GM21423 (cell line): ENCODE measurements at regions not wholly inside any gene's neighbourhood (a gene's known extent, or its start where the extent isn't known, plus 50 kb on each side); places are given as distances from the start of the nearest gene placed in this dataset.

Experiments used
- ATAC-seq: cut with Tn5 transposase; IDR thresholded peaks from one replicate; pipeline ENCODE4 v1.9.1; 2021; ENCODE audit warnings: mild to moderate bottlenecking, moderate library complexity; ENCODE audit not compliant: unreplicated experiment

- ATAC-seq = no peak
Measured at GRCh38 chr16:85416228-85417109, 196.7 kb upstream of the GSE1 start.

GRCh38 chr16:85417156-85417860 is 195.8 kb upstream of the GSE1 start:
- no peak for ATAC-seq

- no peak for ATAC-seq
Measured at GRCh38 chr16:85418978-85419491, 194.1 kb upstream of the GSE1 start.

- ATAC-seq = no peak
Measured at GRCh38 chr16:85419503-85420408, 193.4 kb upstream of the GSE1 start.

- ATAC-seq = no peak
Measured at GRCh38 chr16:85420501-85421337, 192.4 kb upstream of the GSE1 start.

GRCh38 chr16:85421338-85422195 is 191.6 kb upstream of the GSE1 start:
- no peak for ATAC-seq

GRCh38 chr16:85422196-85422631 is 190.9 kb upstream of the GSE1 start:
- ATAC-seq = no peak

GRCh38 chr16:85422632-85423550 is 190.2 kb upstream of the GSE1 start:
- ATAC-seq = no peak

GRCh38 chr16:85423631-85424030 is 189.5 kb upstream of the GSE1 start:
- no peak for ATAC-seq

GRCh38 chr16:85424260-85425073 is 188.7 kb upstream of the GSE1 start:
- ATAC-seq = no peak

- ATAC-seq = no peak
Measured at GRCh38 chr16:85425074-85425662, 188.0 kb upstream of the GSE1 start.

GRCh38 chr16:85426806-85427205 is 186.3 kb upstream of the GSE1 start:
- no peak for ATAC-seq

- ATAC-seq = no peak
Measured at GRCh38 chr16:85428168-85428898, 184.8 kb upstream of the GSE1 start.

GRCh38 chr16:85428899-85429775 is 184.0 kb upstream of the GSE1 start:
- no peak for ATAC-seq
